Stimulated activated CD4-positive, alpha-beta T cell treated with anti-CD3 and anti-CD28 coated beads, Interleukin-2, amount 100 ng/mL, for 48 hours (primary cell): ENCODE measurements at regions not wholly inside any gene's neighbourhood (a gene's known extent, or its start where the extent isn't known, plus 50 kb on each side); places are given as distances from the start of the nearest gene placed in this dataset.

ENCODE experiments used
- DNase-seq, 2 donors: peaks; one replicate each; pipeline ENCODE4 v3.0.0-alpha.2; 2020

DNA sequence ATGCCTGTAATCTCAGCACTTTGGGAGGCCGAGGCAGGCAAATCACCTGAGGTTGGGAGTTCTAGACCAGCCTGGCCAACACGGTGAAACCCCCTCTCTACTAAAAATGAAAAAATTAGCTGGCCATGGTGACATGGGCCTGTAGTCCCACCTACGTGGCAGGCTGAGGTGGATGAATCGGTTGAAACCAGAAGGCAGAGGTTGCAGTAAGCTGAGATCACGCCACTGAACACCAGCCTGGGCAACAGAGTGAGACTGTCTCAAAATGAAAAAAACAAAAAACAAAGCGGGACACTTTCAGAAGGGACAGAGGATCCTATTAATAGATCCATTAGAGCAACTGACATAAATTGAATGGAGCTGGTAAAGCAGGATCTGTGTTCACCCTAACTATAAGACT, 89.6 kb upstream of the SGCD start:
- DNase-seq: no peak

DNA sequence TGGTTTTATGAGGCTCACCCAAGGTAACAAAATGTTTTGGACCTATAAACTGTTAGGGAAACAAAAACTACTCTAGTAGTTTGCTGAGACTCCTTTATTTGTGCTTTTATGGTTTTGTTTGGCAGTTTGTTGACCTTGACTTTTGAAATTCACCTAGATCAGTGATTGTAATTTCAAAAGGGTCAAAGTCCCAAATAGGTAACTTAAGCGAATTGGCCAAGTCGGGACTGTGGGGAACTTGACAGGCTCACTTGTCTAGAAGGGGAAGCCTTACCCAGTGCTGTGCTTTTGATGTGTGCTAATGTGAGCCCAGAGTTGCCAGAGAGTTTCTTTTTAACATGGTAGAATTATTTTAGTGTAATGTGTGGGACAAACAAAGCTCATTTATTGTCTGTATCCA, 87.2 kb upstream of the SGCD start:
- DNase-seq: no peak

DNA sequence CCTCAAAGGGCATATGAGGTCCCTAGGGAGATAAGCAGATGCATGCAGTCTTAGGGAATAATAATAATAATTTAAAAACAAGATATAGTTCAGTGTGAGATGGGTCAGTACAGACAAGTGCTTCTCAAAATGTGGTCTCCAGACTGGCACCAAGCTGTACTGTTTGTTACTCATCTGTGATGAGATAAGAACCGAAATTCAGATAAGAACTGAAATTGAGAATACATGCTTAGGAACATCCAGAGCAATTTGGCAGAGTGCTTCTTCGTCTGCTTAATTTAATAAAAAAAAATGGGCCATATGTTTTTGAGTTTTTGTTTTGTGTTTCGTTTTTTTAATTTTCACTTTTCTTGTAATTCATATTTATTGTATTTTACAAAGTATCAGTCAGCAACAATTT, 86.5 kb upstream of the SGCD start:
- DNase-seq: no peak

DNA sequence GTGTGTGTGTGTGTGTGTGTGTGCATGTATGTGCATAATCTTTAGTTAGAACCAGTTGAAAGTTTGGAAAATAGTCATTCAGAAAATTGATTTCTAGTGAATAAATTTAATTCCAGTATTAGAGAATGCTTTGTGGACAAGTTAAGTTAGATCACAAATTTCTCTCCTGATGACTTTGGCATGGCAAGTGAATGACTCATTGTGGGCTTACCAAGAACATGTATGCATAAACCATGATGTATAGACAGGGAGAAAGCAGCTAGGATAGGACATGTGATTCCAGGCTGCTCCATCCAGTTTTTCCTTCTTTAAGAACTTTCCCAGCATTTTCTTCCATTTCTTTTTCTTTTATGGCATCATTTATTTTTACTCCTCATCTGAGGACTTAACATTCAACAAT, 85.7 kb upstream of the SGCD start:
- no peak for DNase-seq

DNA sequence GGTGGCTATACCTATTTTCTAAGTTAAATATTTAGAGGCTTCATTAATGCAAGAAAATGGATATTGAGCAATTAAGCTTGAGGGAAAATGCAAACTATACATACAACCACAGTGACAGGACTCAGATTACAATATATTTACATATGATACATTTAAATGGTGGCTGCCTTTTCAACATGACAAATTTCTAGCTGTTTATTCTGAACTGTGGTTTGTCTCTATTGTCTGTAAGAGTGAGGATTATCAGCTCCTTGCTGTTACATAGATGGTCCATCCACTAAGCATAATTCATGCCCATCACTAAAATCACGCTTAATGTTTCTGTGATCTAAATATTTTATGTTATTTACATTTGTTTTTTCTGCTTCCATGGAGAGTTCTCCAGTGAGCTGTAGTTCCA, 81.1 kb upstream of the SGCD start:
- no peak for DNase-seq

DNA sequence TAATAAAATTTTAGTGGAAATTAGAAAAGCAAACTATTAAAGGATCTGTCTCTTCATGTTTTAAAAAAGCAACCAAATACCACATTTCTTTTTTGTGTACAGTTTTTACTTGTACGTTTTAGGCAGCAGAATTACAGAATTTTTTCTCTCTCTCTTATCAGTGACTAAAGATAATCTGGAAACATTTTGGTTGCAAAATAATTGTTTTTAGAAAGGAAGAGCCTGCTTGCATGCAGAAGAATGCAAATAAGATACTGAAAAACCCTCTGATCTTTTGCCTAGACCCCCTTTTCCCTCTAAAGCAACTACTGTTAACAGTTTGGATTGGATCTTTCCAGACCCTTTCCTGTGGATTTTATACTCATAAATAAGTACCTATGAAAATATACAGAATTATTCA, 75.9 kb upstream of the SGCD start:
- DNase-seq: no peak

DNA sequence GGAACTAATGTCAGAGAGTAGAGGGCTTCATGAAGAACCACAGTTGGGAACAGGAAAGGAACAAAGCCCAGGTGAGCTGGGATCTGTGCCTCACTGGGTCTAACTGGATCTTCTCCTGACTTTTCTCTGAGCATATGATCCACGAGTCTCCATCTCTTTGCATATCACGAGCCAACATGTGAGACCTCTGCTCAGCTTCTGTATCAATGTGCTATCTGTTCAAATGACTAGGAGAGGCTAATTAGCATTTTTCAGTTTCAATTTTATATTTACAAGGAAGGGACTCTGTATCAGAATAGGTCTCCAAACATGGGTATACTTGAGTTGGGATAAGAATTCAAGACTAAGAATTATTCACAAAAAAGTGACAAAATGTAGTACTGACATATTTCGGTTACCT, 73.8 kb upstream of the SGCD start:
- DNase-seq: no peak

DNA sequence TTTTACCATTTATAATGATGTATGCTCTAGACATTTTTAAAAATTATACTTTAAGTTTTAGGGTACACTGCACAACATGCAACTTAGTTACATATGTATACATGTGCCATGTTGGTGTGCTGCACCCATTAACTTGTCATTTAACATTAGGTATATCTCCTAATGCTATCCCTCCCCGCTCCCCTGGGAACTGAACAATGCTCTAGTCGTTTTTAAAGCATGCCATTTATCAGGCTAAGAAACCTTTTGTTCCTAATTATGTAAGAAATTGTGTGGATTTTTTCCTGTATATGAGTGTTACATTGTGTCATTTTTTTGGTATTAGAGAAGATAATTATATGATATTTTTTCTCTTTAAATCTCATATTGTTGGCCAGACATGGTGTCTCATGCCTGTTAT, 72.8 kb upstream of the SGCD start:
- no peak for DNase-seq

DNA sequence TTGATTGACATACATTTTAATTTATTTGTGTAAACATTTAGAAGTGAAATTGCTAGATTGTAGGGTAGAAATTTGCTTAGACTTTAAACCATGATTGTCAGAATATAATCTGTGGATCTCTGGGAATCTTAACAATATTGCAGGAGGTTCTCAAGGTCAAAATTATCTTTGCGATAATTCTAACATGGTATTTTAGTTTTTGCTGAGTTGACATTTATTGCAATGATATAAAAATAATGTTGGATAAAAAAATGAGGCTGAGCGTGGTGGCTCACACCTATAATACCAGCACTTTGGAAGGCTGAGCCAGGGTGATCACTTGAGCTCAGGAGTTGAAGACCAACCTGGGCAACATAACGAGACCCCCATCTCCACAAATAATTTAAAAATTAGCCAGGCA, 70.3 kb upstream of the SGCD start:
- no peak for DNase-seq

DNA sequence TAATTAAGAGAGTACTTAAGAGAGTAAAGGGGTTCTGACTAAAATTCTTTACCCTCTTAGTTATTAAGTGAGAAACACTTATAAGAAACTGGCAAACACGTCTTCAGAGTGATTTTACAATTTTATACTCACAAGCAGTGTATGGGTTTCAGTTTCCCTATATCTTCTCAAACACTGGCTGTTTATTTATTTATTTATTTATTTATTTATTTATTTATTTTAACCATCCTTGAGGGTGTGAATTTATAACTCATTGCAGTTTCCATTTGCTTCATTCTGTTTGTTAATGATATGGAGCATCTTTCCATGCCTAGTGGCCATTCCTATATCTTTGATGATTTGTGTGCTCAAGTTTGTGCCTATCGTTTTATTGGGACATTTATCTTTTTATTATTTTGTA, 68.0 kb upstream of the SGCD start:
- no peak for DNase-seq

DNA sequence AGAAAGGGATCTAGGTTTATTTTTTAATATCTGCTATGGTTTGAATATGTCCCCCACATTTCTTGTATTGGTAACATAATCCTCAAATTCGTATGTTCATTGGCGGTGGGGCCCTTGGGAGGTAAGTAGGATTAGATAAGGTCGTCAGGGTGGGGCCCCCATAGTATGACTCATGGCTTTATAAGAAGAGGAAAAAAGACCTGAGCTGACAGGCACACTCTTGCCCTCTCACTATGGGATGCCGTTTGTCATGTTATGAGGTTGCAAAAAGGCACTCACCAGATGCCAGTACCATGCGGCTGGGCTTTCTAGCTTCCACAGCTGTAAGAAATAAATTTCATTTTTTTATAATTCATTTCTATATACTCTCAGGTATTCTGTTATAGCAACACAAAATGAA, 67.3 kb upstream of the SGCD start:
- no peak for DNase-seq

DNA sequence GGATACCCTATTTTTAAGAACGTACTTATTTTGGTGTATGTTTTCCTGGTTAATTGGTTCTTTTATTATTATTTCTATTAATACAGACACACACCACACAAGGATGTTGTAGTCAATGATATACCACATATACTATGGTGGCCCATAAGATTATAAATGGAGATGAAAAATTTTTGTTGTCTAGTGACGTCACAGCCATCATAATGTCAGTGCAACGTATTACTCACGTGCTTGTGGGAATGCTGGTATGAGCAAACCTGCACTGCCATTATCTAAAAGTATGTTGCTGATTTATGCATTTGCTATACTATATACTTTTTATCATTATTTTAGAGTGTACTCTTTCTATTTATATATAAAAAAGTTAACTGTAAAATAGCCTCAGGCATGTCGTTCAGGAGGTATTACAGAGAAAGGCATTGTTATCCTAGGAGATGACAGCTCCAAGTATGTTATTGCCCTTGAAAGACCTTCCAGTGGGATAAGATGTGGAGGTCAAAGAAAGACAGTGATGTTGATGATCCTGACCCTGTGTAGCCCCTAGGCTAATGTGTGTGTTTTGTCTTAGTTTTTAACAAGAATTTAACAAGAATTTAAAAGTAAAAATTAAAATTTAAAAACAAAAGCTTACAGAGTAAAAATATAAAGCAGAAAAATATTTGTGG, 65.6 kb upstream of the SGCD start:
- DNase-seq: no peak

DNA sequence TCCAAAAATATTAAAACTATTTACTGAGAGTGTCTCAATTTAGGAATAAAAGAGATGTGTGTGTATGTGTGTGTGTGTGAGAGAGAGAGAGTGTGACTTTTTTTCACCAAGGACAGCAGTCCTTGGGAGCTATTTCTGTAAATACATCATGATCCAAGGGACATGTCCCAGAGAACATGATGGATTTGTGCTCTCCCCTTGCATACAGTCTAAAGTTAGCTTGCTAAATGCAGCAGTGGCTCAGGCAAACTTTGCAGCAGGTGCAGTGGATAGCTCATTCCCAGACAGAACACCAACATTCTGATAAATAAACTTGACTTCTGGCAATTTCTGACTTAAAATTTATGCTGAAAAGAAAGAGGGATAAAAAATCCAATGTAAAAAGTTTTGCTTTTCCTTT, 55.4 kb upstream of the SGCD start:
- no peak for DNase-seq

DNA sequence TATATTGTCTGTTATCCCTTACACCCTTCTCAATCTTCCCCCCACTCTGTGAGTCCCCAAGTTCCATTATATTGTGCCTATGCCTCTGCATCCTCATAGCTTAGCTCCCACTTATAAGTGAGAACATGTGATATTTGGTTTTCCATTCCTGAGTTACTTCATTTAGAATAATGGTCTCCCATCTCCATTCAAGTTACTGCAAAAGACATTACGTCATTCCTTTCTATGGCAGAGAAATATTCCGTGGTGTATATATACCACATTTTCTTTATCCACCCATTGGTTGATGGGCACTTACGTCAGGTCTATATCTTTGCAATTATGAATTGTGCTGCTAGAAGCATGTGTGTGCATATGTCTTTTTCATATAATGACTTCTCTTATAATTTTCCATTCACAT, 54.8 kb upstream of the SGCD start:
- no peak for DNase-seq

DNA sequence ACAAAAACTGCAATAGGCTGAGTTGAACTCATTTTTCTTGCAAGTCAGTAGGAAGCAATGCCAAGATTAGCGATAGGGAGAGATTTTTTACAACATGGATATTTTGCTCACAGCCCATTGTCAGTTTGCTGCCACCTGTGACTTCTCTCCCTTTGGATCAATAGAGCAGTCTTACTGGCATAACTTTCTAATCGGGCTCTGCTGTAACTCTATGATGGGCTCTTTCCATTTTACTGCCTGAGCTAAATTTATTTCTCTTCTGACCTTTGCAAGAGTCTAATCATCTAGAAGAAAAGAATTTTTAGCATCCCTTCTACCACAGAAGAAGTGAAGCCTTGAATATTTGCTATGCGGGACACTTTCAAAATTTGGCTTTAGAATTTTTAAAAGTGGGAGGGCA, 53.6 kb upstream of the SGCD start:
- no peak for DNase-seq

DNA sequence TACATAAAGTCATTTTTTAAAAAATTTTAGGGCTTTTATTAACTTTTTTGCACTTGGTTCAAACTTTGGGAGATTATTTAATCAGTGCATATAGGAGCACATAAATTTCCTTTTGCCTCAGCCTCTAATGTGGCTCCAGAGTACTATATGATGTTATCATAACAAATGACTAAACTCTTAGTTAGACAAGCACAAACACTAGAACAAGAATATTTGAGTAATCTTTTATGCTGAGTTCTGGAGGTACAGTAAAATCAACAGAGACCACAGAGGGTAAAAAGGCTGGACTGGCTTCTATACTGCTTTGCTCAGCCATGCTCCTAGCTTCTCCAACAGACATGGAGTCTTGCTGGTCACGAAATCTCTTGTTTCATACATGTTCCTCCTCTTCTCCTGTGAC, 52.5 kb upstream of the SGCD start:
- no peak for DNase-seq
